ENCODE measurements at regions not wholly inside any gene's neighbourhood (a gene's known extent, or its start where the extent isn't known, plus 50 kb on each side); places are given as distances from the start of the nearest gene placed in this dataset.

GRCh38 chr17:69723316-69723715 is 308.8 kb downstream of the MAP2K6 start:
- FAIRE-seq, result peak; percentile 98

GRCh38 chr17:69723741-69724140 is 309.2 kb downstream of the MAP2K6 start:
- FAIRE-seq, result no peak

GRCh38 chr17:69724238-69724637 is 309.7 kb downstream of the MAP2K6 start:
- no peak for FAIRE-seq

- FAIRE-seq, result no peak
These were observed 310.6 kb downstream of the MAP2K6 start for GRCh38 chr17:69725146-69725545.

- FAIRE-seq, result peak; percentile 95
These were observed 314.3 kb downstream of the MAP2K6 start for GRCh38 chr17:69728816-69729215.

GRCh38 chr17:69729944-69730343 is 315.4 kb downstream of the MAP2K6 start:
- peak; percentile 97 for FAIRE-seq

- FAIRE-seq, result no peak
These were observed 317.9 kb downstream of the MAP2K6 start for GRCh38 chr17:69732272-69732918.

GRCh38 chr17:69733171-69734012 is 318.9 kb downstream of the MAP2K6 start:
- FAIRE-seq, result peak; percentile 99

- FAIRE-seq, result peak; percentile 98
These were observed 320.2 kb downstream of the MAP2K6 start for GRCh38 chr17:69734656-69735055.

- no peak for FAIRE-seq
These were observed 320.8 kb downstream of the MAP2K6 start for GRCh38 chr17:69735285-69735684.

- no peak for FAIRE-seq
These were observed 328.6 kb downstream of the MAP2K6 start for GRCh38 chr17:69743091-69743490.

- no peak for FAIRE-seq
These were observed 330.1 kb downstream of the MAP2K6 start for GRCh38 chr17:69744512-69745070.

GRCh38 chr17:69749911-69750310 is 325.1 kb upstream of the KCNJ16 start:
- no peak for FAIRE-seq

GRCh38 chr17:69757688-69758430 is 317.2 kb upstream of the KCNJ16 start:
- no peak for FAIRE-seq

GRCh38 chr17:69760562-69760961 is 314.5 kb upstream of the KCNJ16 start:
- no peak for FAIRE-seq

GRCh38 chr17:69761011-69761410 is 314.0 kb upstream of the KCNJ16 start:
- FAIRE-seq, result no peak

- peak; percentile 99 for FAIRE-seq
These were observed 313.2 kb upstream of the KCNJ16 start for GRCh38 chr17:69761767-69762321.

- FAIRE-seq, result no peak
These were observed 312.7 kb upstream of the KCNJ16 start for GRCh38 chr17:69762359-69762758.

GRCh38 chr17:69762766-69763165 is 312.3 kb upstream of the KCNJ16 start:
- FAIRE-seq, result peak; percentile 95

- peak; percentile 15 for FAIRE-seq
These were observed 311.5 kb upstream of the KCNJ16 start for GRCh38 chr17:69763503-69763902.

GRCh38 chr17:69764146-69764545 is 310.9 kb upstream of the KCNJ16 start:
- FAIRE-seq, result peak; percentile 71

GRCh38 chr17:69769050-69769449 is 306.0 kb upstream of the KCNJ16 start:
- no peak for FAIRE-seq

GRCh38 chr17:69773081-69773480 is 301.9 kb upstream of the KCNJ16 start:
- no peak for FAIRE-seq
